ENCODE measurements at regions not wholly inside any gene's neighbourhood (a gene's known extent, or its start where the extent isn't known, plus 50 kb on each side); places are given as distances from the start of the nearest gene placed in this dataset.
A peak's percentile ranks its signal among the peaks of the same experiment; 100 is the strongest.

GRCh38 chr9:16045651-16046280 is 492.9 kb downstream of the CCDC171 start:
- Mint-ChIP-seq H3K4me1 (peaks cover 11% of the 10 kb centered on the region), H3K4me3 (no peak overlapping the region), H3K27me3 (ENCODE audit: low read depth) (no peaks in the 10 kb centered on the region), H3K9me3 (peaks cover 3% of the 10 kb centered on the region), H3K36me3 (ENCODE audit: low read depth) (peaks cover 4% of the 10 kb centered on the region), H3K27ac (ENCODE audit: unreplicated experiment) (no peak overlapping the region)
- DNase-seq (ENCODE audit: low read depth, low spot score): no peak
- TF ChIP-seq, protein P1, sequence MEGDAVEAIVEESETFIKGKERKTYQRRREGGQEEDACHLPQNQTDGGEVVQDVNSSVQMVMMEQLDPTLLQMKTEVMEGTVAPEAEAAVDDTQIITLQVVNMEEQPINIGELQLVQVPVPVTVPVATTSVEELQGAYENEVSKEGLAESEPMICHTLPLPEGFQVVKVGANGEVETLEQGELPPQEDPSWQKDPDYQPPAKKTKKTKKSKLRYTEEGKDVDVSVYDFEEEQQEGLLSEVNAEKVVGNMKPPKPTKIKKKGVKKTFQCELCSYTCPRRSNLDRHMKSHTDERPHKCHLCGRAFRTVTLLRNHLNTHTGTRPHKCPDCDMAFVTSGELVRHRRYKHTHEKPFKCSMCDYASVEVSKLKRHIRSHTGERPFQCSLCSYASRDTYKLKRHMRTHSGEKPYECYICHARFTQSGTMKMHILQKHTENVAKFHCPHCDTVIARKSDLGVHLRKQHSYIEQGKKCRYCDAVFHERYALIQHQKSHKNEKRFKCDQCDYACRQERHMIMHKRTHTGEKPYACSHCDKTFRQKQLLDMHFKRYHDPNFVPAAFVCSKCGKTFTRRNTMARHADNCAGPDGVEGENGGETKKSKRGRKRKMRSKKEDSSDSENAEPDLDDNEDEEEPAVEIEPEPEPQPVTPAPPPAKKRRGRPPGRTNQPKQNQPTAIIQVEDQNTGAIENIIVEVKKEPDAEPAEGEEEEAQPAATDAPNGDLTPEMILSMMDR (conservative IDR thresholded peaks at IDR 0.05): no peak

- Mint-ChIP-seq H3K27me3 (ENCODE audit: low read depth) (no peaks in the 10 kb centered on the region), H3K4me3 (no peak overlapping the region), H3K27ac (ENCODE audit: unreplicated experiment) (peak overlapping the region; percentile 55), H3K4me1 (peaks cover 8% of the 10 kb centered on the region), H3K9me3 (peaks cover 3% of the 10 kb centered on the region), H3K36me3 (ENCODE audit: low read depth) (peaks cover 4% of the 10 kb centered on the region)
- TF ChIP-seq, protein P1 (conservative IDR thresholded peaks at IDR 0.05): no peak
- DNase-seq (ENCODE audit: low read depth, low spot score): no peak
Measured at GRCh38 chr9:16046713-16047112, 493.9 kb downstream of the CCDC171 start.

GRCh38 chr9:16048129-16048528 is 495.3 kb downstream of the CCDC171 start:
- H3K27me3 Mint-ChIP-seq (ENCODE audit: low read depth): no peaks in the 10 kb centered on the region
- no peak overlapping the region for H3K4me3 Mint-ChIP-seq
- H3K36me3 Mint-ChIP-seq (ENCODE audit: low read depth): peaks cover 4% of the 10 kb centered on the region
- H3K9me3 Mint-ChIP-seq: peaks cover 3% of the 10 kb centered on the region
- DNase-seq (ENCODE audit: low read depth, low spot score): no peak
- peaks cover 8% of the 10 kb centered on the region for H3K4me1 Mint-ChIP-seq
- H3K27ac Mint-ChIP-seq (ENCODE audit: unreplicated experiment): no peak overlapping the region
- TF ChIP-seq, protein P1 (conservative IDR thresholded peaks at IDR 0.05): no peak

DNA sequence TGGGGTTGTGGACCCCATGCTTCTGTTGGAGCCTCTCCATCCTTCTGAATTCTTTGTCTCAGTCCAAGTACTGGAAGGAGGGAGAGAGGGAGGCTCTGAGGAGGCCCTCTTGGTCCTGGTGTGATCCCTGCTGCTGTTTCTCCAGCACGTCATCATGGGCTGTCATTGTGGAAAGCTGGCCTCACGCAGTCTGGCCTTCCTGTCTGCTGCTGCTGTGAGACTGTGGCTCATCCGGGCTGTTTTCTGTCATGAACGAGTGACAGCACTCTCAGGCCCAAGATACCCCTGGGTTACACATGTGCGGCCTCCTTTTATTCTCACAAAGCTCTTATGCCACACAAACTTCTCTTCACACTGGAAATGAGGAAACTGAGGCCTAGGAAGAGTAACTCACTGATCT is 499.3 kb downstream of the CCDC171 start:
- TF ChIP-seq, protein P1 (conservative IDR thresholded peaks at IDR 0.05): no peak
- no peak for DNase-seq (ENCODE audit: low read depth, low spot score)
- no peaks in the 10 kb centered on the region for H3K27me3 Mint-ChIP-seq (ENCODE audit: low read depth)
- no peak overlapping the region for H3K4me3 Mint-ChIP-seq
- no peak overlapping the region for H3K27ac Mint-ChIP-seq (ENCODE audit: unreplicated experiment)
- peaks cover 3% of the 10 kb centered on the region for H3K4me1 Mint-ChIP-seq
- H3K9me3 Mint-ChIP-seq: no peaks in the 10 kb centered on the region
- no peaks in the 10 kb centered on the region for H3K36me3 Mint-ChIP-seq (ENCODE audit: low read depth)

GRCh38 chr9:16052757-16053530 is 500.1 kb downstream of the CCDC171 start:
- H3K27ac Mint-ChIP-seq (ENCODE audit: unreplicated experiment): no peak overlapping the region
- H3K4me3 Mint-ChIP-seq: no peak overlapping the region
- no peak for DNase-seq (ENCODE audit: low read depth, low spot score)
- TF ChIP-seq, protein P1 (conservative IDR thresholded peaks at IDR 0.05): no peak
- H3K4me1 Mint-ChIP-seq: peaks cover 11% of the 10 kb centered on the region
- peaks cover under 1% of the 10 kb centered on the region for H3K27me3 Mint-ChIP-seq (ENCODE audit: low read depth)
- no peaks in the 10 kb centered on the region for H3K9me3 Mint-ChIP-seq
- no peaks in the 10 kb centered on the region for H3K36me3 Mint-ChIP-seq (ENCODE audit: low read depth)

All from neural crest cell (in vitro differentiated cells).